Body of pancreas (tissue), 4 donors: ENCODE measurements at regions not wholly inside any gene's neighbourhood (a gene's known extent, or its start where the extent isn't known, plus 50 kb on each side); places are given as distances from the start of the nearest gene placed in this dataset.

ENCODE experiments used
- ATAC-seq: fragments of 150-250 bp; one replicate; pipeline ENCODE4 v1.9.1; 2016
- DNase-seq, 4 donors: peaks; one replicate each; pipeline ENCODE4 v3.0.0-alpha.2; 2019
- H3K27ac ChIP-seq, 4 donors: fragments of 200-600 bp; sonication (generic); 1 replicate in 3 of 4; 2 replicates in 1 of 4; pipeline versions ENCODE4 v1.5.1 to v1.6.1; 2016 to 2019; ENCODE audit warnings: mild to moderate bottlenecking in 1 of 4, mixed read lengths in 1 of 4, moderate library complexity in 1 of 4
- H3K27me3 ChIP-seq, 2 donors: fragments of 200-600 bp; sonication (generic); one replicate each; pipeline ENCODE4 v1.6.0; 2016; ENCODE audit warnings: mild to moderate bottlenecking in 1 of 2
- H3K36me3 ChIP-seq, 2 donors: fragments of 200-600 bp; sonication (generic); replicated peaks in 1 of 2; 2 replicates each; pipeline ENCODE4 v1.5.1; 2016; ENCODE audit warnings: low read depth in 2 of 2; ENCODE audit not compliant: insufficient read depth in 1 of 2
- H3K4me1 ChIP-seq: fragments of 200-600 bp; sonication (generic); one replicate; pipeline ENCODE4 v1.6.0; 2016
- H3K4me3 ChIP-seq, 2 donors: fragments of 200-600 bp; sonication (generic); 1 replicate in 1 of 2; 2 replicates in 1 of 2; pipeline ENCODE4 v1.5.1; 2016 to 2019
- H3K9me3 ChIP-seq, 3 donors: fragments of 200-600 bp; sonication (generic); 1 replicate in 2 of 3; 2 replicates in 1 of 3; pipeline ENCODE4 v1.5.1; 2016
- POLR2A ChIP-seq, 3 donors: fragments of 450-650 bp; IDR thresholded peaks; one replicate each; pipeline ENCODE4 v1.6.1; 2016; ENCODE audit warnings: antibody characterized with exemption in 3 of 3, mild to moderate bottlenecking in 2 of 3
- WGBS, 2 donors: methylation state at CpG; one replicate each; pipeline ENCODE4 v1.1.5; 2017; 5-methylcytosine and 5-hydroxymethylcytosine counted together
- intact Hi-C: fragments of 100-400 bp; cut with DNase I; formaldehyde crosslinking; loops from one replicate; pipeline ENCODE4 v1.15.1; 2023
- TF ChIP-seq, protein P1 (sequence below), 7 experiments: fragments of 450-650 bp in 4 of 7; fragments of 200-600 bp in 3 of 7; sonication (generic) in 3 of 7; IDR thresholded peaks; one replicate each; pipeline ENCODE4 v1.5.1; 2016 to 2019; ENCODE audit warnings: antibody characterized with exemption in 7 of 7

GRCh38 chr6:67210450-67210849 is 1424.6 kb upstream of the ADGRB3 start:
- H3K36me3 ChIP-seq = no peaks in the 10 kb centered on the region
- TF ChIP-seq, protein P1, sequence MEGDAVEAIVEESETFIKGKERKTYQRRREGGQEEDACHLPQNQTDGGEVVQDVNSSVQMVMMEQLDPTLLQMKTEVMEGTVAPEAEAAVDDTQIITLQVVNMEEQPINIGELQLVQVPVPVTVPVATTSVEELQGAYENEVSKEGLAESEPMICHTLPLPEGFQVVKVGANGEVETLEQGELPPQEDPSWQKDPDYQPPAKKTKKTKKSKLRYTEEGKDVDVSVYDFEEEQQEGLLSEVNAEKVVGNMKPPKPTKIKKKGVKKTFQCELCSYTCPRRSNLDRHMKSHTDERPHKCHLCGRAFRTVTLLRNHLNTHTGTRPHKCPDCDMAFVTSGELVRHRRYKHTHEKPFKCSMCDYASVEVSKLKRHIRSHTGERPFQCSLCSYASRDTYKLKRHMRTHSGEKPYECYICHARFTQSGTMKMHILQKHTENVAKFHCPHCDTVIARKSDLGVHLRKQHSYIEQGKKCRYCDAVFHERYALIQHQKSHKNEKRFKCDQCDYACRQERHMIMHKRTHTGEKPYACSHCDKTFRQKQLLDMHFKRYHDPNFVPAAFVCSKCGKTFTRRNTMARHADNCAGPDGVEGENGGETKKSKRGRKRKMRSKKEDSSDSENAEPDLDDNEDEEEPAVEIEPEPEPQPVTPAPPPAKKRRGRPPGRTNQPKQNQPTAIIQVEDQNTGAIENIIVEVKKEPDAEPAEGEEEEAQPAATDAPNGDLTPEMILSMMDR (IDR thresholded peaks at IDR 0.05) = no peak
- no peak overlapping the region for H3K27ac ChIP-seq
- H3K9me3 ChIP-seq = no peaks in the 10 kb centered on the region
- intact Hi-C loops = no loop called here
- DNase-seq (no peak), ATAC-seq (no peak)
- H3K4me1 ChIP-seq = no peaks in the 10 kb centered on the region
- H3K27me3 ChIP-seq = no peaks in the 10 kb centered on the region
- H3K4me3 ChIP-seq = no peak overlapping the region
- 19% methylated on average over 1 of the region's 1 CpG for WGBS, 2 donors

GRCh38 chr6:67201563-67201962 is 1433.5 kb upstream of the ADGRB3 start:
- H3K36me3 ChIP-seq = no peaks in the 10 kb centered on the region
- no peak overlapping the region for H3K4me3 ChIP-seq
- H3K4me1 ChIP-seq = no peaks in the 10 kb centered on the region
- 82 to 84% methylated on average over 13 of the region's 13 CpGs for WGBS, 2 donors
- no peak for TF ChIP-seq POLR2A (IDR thresholded peaks at IDR 0.05)
- TF ChIP-seq, protein P1 (IDR thresholded peaks at IDR 0.05) = no peak
- no peak overlapping the region for H3K27ac ChIP-seq
- DNase-seq = no peak
- no peaks in the 10 kb centered on the region for H3K27me3 ChIP-seq
- H3K9me3 ChIP-seq = no peaks in the 10 kb centered on the region
- no peak for ATAC-seq
- intact Hi-C loops = no loop called here

GRCh38 chr6:67200626-67201403 is 1434.3 kb upstream of the ADGRB3 start:
- TF ChIP-seq POLR2A (IDR thresholded peaks at IDR 0.05) = no peak
- TF ChIP-seq, protein P1 (IDR thresholded peaks at IDR 0.05) = no peak
- Histone ChIP-seq H3K4me3 (no peak overlapping the region), H3K36me3 (no peaks in the 10 kb centered on the region), H3K27me3 (no peaks in the 10 kb centered on the region), H3K27ac (no peak overlapping the region), H3K4me1 (no peaks in the 10 kb centered on the region), H3K9me3 (no peaks in the 10 kb centered on the region)
- DNase-seq (no peak), ATAC-seq (no peak)
- 60 to 61% methylated on average over 6 to 7 of the region's 7 CpGs for WGBS, 2 donors
- intact Hi-C loops = no loop called here

- DNase-seq (no peak), ATAC-seq (no peak)
- H3K27ac ChIP-seq = no peak overlapping the region
- WGBS, 2 donors = 41 to 45% methylated on average over 6 of the region's 6 CpGs
- no peaks in the 10 kb centered on the region for H3K27me3 ChIP-seq
- TF ChIP-seq POLR2A (IDR thresholded peaks at IDR 0.05) = no peak
- TF ChIP-seq, protein P1 (IDR thresholded peaks at IDR 0.05) = no peak
- no peak overlapping the region for H3K4me3 ChIP-seq
- no peaks in the 10 kb centered on the region for H3K36me3 ChIP-seq
- intact Hi-C loops = no loop called here
- no peaks in the 10 kb centered on the region for H3K4me1 ChIP-seq
- no peaks in the 10 kb centered on the region for H3K9me3 ChIP-seq
Observed at GRCh38 chr6:67199425-67199824, 1435.7 kb upstream of the ADGRB3 start.

- Histone ChIP-seq H3K36me3 (no peaks in the 10 kb centered on the region), H3K9me3 (no peaks in the 10 kb centered on the region), H3K4me1 (no peaks in the 10 kb centered on the region), H3K27ac (no peak overlapping the region), H3K27me3 (no peaks in the 10 kb centered on the region), H3K4me3 (no peak overlapping the region)
- DNase-seq (no peak), ATAC-seq (no peak)
- intact Hi-C loops = no loop called here
- no peak for TF ChIP-seq POLR2A (IDR thresholded peaks at IDR 0.05)
- TF ChIP-seq, protein P1 (IDR thresholded peaks at IDR 0.05) = no peak
Observed at GRCh38 chr6:67190733-67191132, 1444.3 kb upstream of the ADGRB3 start.
